ENCODE measurements at regions not wholly inside any gene's neighbourhood (a gene's known extent, or its start where the extent isn't known, plus 50 kb on each side); places are given as distances from the start of the nearest gene placed in this dataset.

DNA sequence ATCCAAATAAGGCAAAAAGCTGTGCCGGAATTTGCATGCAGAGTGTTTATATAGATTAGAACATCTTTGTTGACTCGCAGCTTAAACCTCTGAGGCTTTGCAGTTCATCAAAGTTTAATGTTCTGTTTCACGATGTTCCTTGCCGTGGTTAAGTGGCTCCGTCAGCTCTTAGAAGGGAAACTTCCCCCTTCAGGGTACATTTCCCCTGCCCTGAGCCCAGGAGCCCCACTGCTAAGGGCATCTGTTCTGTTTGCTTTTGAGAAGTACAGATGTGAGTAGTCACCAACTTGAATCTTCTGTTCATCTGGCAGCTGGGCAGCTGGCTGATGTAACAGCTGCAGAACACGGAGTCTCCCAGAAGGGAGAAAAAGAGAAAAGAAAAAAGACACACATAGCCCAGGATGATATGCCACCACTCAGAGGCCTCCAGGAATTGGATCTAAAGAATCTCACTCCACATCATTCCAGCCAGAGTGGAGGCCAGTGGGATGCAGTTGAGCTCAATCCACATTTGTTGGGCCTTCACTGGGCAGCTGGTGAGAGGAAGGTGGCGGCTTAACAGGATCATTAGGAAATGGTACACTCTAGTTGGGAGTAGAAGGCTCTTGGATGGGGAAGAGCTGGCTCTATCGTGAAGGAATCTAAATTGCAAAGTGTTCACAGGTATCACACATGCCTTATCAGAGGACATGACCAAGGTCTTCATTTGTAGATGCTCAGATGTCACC lies 178.7 kb upstream of the RBPJ start:
- no peak for DNase-seq

DNA sequence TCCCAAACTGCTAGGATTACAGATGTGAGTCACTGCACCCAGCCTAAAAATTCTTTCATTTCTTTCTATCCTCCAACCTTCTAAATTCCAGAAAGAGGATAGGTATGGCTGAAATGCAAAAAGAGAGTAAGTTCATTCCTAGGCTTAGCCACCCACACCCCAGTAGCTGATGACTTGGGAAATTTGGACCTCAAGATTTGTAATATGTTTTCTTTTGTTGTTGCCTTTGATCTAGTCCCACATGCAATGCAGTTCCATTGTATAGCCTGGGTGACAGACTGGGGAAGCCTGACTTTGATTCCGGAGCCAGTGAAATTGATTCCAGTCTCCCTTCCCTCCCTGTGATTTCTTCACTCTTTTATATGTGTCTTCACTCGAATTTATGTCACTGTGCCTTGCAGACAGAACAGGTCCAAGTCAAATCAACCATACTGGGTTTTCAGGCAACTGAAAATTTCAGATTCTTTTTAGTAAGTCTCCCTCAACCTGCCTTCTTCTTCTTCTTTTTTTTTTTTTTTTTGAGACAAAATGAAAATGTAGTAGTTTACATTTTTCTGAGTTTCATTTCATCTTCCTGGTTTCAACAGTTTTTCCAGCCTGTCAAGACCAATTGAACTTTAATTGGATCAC lies 176.2 kb upstream of the RBPJ start:
- DNase-seq = no peak

GRCh38 chr4:26145212-26145611 lies 175.6 kb upstream of the RBPJ start:
- DNase-seq = no peak

- no peak for DNase-seq
Observed at GRCh38 chr4:26148927-26149326, 171.9 kb upstream of the RBPJ start.

DNA sequence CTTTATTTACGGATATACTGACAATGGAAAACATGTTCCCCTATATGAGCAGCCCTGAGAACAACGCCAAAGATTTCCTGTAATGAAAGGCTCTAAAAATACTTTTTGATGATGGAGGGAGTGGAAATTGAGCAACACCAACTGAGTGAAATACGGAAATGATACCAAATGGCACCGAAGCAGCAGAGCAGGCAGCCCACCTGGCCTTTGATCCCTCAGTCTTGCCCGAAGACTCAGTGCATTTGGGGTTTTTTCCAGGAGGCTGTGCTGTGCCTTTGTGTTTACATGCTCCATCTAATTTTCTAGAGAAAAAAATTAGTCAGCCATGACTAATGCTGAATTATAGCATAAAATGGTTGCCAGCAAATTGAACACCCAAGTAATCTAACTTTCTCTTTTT lies 169.9 kb upstream of the RBPJ start:
- no peak for DNase-seq

- no peak for DNase-seq
Observed at GRCh38 chr4:26151615-26152014, 169.2 kb upstream of the RBPJ start.

DNA sequence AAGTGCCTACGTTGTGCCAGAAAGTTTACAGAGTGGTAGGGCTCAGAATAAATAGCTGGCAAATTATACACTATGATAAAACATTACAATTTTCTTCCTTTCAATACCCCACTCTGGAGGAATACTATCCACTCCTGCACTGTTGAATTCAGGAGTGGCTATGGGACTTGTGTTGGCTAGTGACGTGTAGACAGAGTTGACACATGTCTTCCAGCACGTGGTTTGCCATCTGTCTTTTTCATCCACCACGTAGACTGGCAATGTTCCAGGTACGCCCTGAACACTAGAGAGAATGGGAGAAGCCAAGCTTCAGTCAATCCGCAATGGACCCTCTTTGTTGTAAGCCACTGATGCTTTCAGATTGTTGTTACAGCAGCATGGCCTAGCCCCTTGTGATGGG lies 168.8 kb upstream of the RBPJ start:
- DNase-seq = no peak

DNA sequence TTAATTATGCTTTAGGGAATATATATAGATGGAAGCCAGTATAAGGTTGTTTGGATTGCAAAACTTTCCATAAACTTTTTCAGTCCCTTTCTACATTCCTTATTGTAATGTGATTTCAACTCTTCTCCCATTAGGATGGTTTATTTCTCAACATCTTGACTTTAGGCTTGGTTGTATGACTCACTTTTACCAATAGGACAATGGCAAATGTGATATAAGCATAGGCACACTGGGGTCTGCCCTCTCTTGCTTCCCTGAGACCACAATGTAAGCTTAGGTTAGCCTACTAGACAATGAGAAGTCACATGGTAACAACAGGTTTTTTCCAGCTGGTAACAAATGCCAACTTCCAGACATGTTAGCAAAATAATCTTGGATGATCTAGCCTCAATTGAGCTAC lies 163.3 kb upstream of the RBPJ start:
- DNase-seq = no peak

GRCh38 chr4:26160591-26160990 lies 160.2 kb upstream of the RBPJ start:
- no peak for DNase-seq

GRCh38 chr4:26161030-26161824 lies 159.6 kb upstream of the RBPJ start:
- no peak for DNase-seq

- no peak for DNase-seq
Observed at GRCh38 chr4:26162101-26162500, 158.7 kb upstream of the RBPJ start.

DNA sequence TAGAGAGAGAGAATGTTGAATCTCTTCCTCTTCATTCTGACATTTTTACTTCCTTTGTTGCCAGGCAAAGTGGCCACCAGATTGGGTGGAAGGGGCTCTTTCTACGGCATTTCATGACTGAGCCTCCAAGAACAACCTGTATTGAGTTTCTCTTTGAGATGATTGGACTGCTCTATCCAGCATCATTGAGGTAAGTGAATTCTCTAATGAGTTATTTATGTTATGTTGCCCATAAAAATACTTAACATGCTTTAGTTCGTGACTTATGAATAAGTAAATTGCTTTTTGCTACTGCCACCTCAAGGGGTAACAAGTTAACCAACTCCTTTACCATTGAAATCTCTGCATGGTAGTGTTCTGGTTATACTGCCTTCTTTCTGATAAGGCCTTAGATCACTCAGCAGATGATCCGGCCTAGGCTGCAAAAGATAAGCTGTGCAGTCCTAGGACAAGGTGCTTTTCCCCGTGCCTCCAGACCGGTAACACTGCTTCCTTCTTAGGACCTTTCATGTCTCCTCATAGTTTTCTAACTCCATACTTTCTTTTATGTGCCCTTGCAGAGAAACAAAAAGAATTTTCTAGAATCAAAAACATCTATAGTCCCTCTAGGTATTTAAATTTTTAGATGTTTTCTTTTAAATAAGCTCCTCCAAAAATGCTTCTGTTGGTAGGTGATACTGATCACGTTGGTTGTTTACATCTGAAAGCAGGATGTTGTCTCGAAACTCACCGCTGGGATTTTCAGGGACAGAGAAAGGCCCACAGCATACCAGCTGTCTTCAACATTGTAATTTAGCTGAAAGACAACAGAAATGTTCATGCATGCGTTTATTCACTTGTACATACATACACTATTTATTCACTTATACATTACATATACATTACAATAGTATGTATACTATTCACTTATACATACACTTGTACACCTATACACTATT lies 157.1 kb upstream of the RBPJ start:
- DNase-seq = no peak

DNA sequence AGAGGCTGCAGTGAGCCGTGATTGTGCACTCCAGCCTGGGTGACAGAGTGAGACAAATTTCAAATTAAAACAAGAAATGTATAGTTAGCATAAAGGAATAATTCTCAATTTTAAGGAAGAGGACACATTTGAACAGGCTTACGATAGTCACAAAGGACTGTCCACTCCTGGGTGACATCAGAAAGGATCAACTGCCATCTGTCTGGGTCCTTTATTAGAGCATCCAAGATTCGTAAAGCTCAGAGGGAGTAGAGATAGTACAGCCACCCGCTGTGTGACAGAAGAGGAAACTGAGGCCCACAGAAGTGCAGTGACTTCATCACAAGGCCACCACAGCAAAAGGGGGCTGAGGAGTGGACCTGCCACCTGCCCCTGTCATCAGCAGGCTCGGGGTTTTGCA lies 149.3 kb upstream of the RBPJ start:
- DNase-seq = no peak

GRCh38 chr4:26171941-26172340 lies 148.9 kb upstream of the RBPJ start:
- DNase-seq = no peak

DNA sequence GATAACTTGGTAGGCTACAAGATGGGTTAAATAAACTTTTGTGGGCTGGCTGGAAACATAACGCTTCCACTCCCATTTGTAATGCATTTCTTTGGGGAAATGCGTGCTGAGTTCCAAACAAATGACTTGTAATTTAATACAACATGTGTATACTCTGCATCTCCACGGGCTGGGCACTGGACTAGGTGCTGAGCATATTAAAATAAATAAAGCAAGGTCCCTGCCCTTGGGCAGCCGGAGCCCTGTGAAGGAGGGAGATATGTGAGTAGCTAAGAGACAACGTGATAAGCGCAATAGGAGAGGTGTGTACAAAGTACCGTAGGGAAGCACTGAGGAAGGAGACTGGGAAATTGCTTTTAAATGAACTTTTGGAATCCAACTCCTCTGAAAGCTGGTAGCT lies 147.2 kb upstream of the RBPJ start:
- no peak for DNase-seq

- DNase-seq = no peak
Observed at GRCh38 chr4:26174027-26174426, 146.8 kb upstream of the RBPJ start.

GRCh38 chr4:26175006-26175786 lies 145.6 kb upstream of the RBPJ start:
- DNase-seq = no peak

- no peak for DNase-seq
Observed at GRCh38 chr4:26175905-26176470, 144.8 kb upstream of the RBPJ start.

DNA sequence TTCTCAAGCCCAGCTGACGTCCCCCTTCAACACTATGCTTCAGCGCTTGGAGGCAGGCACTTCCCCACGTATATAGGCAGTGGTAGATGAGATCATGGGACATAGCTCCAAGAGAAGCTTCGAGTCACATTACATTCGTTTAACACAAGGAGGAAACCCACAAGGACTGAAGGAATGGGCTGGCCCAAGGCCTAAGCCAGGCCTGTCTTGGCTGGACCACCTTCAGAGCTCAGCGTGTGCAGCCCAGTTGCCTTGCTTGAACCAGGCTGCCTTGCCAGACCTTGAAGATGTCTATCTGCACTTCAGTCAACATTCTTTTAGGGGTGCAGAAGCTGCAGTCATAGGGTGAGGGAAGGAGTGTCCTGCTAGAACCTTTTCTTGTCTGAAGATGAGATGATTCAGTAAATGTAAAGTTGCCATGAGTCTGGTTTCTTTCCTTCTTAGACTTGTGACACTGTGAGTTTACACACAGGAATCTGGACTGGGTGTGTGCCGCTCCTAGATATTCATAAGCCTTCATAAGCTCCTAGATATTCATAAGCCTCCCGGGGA lies 144.1 kb upstream of the RBPJ start:
- DNase-seq = no peak

- DNase-seq = no peak
Observed at GRCh38 chr4:26178854-26179253, 142.0 kb upstream of the RBPJ start.

DNA sequence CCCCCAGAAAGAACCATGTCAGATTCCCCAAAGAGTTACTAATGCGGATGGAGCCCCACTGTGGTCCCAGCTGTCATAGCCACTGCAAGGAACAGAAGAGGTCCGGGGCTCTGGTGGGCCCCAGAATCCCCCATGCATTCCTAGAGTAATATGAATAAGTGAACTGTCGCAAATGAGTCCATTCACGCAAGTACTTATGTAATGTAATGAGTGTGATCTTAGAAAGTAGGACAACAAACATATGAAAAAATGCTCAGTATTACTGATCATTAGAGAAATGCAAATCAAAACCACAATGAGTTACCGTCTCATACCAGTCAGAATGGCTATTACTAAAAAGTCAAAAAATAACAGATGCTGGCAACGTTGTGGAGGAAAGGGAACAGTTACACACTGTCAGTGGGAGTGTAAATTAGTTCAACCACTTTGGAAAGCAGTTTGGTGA lies 141.5 kb upstream of the RBPJ start:
- no peak for DNase-seq

All from NCI-H1105 treated with DMSO at 0.1 percent for 48 hours (cell line).